Right lobe of liver (tissue), 4 donors: ENCODE measurements at regions not wholly inside any gene's neighbourhood (a gene's known extent, or its start where the extent isn't known, plus 50 kb on each side); places are given as distances from the start of the nearest gene placed in this dataset.
A peak's percentile ranks its signal among the peaks of the same experiment; 100 is the strongest.

Source experiments
- CTCF ChIP-seq, 4 donors: fragments of 200-600 bp in 3 of 4; fragments of 450-650 bp in 1 of 4; IDR thresholded peaks; one replicate each; pipeline versions ENCODE4 v1.5.1 to v1.8.0; 2016 to 2022; ENCODE audit warnings: antibody characterized with exemption in 4 of 4, mild to moderate bottlenecking in 2 of 4
- POLR2A ChIP-seq: fragments of 450-650 bp; IDR thresholded peaks from one replicate; pipeline ENCODE4 v1.6.1; 2017; ENCODE audit warnings: antibody characterized with exemption, mild to moderate bottlenecking
- donor health status: DM: no; HTN: no; CAD: no.
- donor health status: DM: no; HTN: no; CAD: no.
- donor health status: DM: no; HTN: yes; CAD: no.

GRCh38 chr12:77152623-77153193 lies 87.3 kb upstream of the E2F7 start:
- TF ChIP-seq CTCF (IDR thresholded peaks at IDR 0.05) = peak; percentile 25 to 41 (median 28)
- no peak for TF ChIP-seq POLR2A
